Umbilical cord (tissue), 1 donor: ENCODE measurements at regions not wholly inside any gene's neighbourhood (a gene's known extent, or its start where the extent isn't known, plus 50 kb on each side); places are given as distances from the start of the nearest gene placed in this dataset.

Experiments used
- DNase-seq: peaks from one replicate; pipeline ENCODE4 v3.0.0-alpha.2; 2015; ENCODE audit warnings: low spot score

DNA sequence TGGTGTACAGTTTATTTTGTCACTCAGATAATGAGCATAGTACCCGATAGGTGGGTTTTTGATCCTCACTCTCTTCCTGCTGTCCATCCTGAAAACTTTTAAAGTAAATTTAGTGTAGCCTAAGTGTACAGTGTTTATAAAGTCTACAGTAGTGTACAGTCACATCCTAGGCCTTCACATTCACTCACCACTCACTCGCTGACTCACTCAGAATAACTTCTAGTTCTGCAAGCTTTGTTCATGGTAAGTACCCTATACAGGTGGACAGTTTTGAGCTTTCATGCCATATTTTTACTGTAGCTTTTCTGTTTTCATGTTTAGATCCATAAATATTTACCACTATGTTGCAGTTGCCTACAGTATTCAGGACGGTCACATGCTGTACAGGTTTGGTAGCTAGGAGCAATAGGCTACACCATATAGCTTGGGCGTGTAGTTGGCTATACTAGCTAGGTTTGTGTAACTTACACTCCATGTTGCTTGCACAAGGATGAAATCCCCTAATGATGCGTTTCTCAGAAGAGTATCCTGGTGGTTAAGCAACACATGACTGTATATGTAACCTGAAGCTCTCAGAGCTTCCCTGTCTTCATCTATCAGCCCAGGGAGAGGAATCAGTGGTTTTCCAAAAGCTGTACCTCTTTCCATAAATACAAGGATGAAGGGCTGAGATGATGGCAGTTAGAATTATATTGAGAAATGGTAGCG lies 87.6 kb upstream of the SLC25A26 start:
- no peak for DNase-seq

DNA sequence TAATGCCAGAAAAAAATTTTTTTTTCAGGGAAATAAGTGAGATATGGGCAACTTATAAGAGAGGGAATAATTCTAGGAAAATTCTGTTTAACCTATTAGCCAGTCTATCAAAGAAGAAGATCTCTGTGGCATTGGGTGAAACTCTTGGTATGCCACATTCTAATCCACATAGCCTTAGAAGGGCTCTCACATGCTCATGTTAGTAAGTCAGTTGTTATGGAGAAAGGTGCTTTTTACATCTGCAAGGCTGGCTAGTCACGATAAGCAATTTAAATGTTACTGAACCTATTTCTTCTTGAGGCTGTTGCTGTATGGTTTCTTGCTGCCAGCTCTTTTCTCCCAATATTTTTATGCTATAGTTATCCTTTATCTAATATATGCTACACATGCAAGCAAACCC lies 89.9 kb upstream of the MAGI1 start:
- DNase-seq, result no peak

GRCh38 chr3:66121318-66121717 lies 82.6 kb upstream of the MAGI1 start:
- no peak for DNase-seq

DNA sequence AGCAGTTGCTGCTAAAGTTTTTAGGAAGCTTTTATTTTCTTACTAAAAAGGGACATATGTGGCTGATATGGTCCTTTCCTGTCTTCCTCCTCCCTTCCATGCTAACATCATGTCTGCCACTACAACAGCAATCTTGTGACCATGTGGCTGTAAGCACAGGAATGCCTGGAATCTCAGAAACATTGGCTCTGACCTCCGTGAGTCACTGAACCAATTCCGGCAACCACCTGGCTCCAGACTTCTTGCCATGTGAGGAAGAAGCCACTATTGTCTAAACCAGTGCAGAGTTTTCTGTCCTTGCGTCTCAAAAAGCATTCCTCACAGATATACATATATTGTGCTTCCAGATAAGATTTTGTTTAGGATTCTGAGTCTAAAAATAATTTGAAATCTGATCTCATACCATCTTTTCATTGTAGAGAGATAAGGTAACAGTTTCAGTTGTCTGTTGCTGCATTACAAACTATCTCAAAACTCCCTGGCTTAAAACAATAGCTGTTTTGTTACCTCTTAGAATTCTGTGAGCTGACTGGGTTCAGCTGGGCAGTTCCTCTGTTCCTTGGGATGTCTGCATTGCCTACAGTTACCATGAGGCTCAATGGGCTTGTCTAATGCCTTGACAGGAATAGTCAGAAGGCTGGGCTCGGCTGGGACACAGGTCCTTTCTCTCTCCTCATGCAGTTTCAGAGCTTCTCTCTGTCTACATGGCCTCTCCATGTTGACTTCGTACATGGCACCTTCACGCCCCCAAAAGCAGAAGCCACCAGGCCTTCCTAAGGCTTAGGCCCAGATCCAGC lies 77.3 kb upstream of the MAGI1 start:
- peak; percentile 42 for DNase-seq

GRCh38 chr3:66113542-66113941 lies 74.8 kb upstream of the MAGI1 start:
- no peak for DNase-seq

DNA sequence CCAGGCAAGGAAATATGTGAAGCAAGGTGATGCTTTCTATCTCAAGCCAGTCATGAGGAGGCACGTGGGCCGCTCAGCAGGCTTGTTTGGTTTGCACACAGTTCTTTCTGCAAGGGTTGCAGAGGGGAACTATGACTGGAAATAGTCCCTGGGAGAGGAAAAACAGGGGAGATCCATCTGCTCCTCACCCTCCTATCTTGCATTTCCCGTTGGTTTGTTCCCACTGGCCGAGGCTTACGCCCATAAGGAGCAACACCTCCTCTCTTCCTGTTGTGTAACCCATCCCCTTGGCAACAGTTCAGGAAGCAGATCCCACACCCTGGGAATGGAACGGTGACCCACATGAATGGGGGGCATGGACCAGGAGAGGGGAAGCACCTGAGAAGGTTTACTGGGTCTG lies 72.1 kb upstream of the MAGI1 start:
- DNase-seq, result no peak

GRCh38 chr3:66107855-66108254 lies 69.1 kb upstream of the MAGI1 start:
- peak; percentile 49 for DNase-seq

- no peak for DNase-seq
Observed at GRCh38 chr3:66106788-66107187, 68.1 kb upstream of the MAGI1 start.

GRCh38 chr3:66104535-66104934 lies 65.8 kb upstream of the MAGI1 start:
- DNase-seq, result no peak

DNA sequence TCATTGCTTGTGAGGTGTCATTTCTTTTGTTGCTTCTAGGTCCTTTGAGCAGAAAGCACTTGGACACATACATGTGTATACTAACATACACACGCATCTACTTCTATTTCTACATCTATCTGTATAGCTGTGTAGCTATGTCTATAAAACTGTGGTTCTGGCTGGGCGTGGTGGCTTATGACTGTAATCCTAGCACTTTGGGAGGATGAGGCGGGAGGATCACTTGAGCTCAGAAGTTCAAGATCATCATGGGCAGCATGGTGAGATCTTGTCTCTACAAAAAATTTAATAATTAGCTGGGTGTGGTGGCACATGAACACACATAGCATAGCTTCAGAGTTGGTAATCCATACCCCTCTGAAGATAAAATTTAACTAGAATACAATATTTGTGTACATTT lies 65.0 kb upstream of the MAGI1 start:
- DNase-seq, result peak; percentile 70

- DNase-seq, result no peak
Observed at GRCh38 chr3:66101901-66102300, 63.2 kb upstream of the MAGI1 start.

DNA sequence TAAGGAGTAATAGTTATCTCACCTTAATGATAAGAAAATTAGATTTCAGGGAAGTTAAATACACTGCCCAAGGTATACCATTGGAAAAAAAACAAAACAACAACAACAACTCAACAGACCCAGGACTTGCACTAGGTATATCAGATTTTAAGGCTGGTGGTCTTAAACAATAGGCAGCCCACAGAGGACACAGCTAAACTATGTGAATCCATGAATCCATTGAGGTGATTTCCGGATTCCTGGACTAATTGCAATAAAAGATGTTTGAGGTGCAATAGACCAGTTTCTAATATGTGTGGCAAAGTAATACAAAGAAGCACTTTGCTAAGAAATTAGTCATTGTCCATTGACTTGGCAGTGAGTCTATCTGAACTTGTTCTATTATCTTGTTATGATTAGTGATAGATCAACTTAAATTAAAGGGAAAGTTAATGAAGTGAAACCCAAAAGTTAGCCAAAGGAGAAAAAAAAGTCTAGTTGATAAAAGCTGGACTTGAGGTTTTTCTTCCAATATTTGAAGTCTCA lies 60.9 kb upstream of the MAGI1 start:
- DNase-seq, result no peak

GRCh38 chr3:66098436-66098835 lies 59.7 kb upstream of the MAGI1 start:
- no peak for DNase-seq

GRCh38 chr3:66097647-66098046 lies 58.9 kb upstream of the MAGI1 start:
- DNase-seq, result no peak

DNA sequence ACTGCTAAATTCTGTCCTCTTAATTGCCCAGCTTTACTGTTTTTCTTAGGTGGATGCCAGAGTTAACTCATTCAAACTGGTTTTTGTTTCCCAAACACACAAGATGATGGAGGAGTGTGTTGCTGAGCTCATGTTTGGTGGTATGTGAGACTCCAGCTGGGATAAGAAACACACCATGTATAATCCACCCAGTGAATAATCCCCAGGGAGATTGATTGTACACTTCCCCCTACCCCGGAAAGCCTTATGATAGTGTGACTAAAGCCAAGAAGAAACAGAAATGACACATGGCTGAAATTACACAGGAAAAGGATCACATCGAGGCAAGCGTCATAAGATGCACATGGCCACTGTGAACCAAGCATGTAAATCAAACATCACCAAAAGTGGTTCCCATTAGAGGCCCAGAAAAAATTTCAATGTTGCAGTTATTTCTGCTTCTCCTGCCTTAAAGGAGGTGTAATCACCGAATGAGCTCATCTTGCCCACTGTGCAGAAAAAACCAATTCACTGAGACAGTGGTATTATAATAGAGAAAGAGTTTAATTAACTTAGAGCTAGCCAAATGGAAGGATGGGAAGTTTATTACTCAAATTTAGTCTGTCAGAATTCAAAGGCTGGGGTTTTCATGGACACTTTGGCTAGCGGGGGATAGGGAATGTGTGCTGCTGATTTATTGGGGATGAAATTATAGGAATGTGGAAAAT lies 56.7 kb upstream of the MAGI1 start:
- DNase-seq, result no peak

GRCh38 chr3:66093981-66094380 lies 55.3 kb upstream of the MAGI1 start:
- no peak for DNase-seq

- DNase-seq, result peak; percentile 85
Observed at GRCh38 chr3:66092175-66092995, 53.7 kb upstream of the MAGI1 start.
